ENCODE measurements at regions not wholly inside any gene's neighbourhood (a gene's known extent, or its start where the extent isn't known, plus 50 kb on each side); places are given as distances from the start of the nearest gene placed in this dataset.

- DNase-seq: peak; percentile 57
Measured at GRCh38 chr10:4127518-4128315, 342.7 kb upstream of the KLF6 start.

- no peak for DNase-seq
Measured at GRCh38 chr10:4125776-4126175, 340.8 kb upstream of the KLF6 start.

GRCh38 chr10:4121502-4122380 is 336.7 kb upstream of the KLF6 start:
- peak; percentile 52 for DNase-seq

GRCh38 chr10:4120096-4120853 is 335.3 kb upstream of the KLF6 start:
- DNase-seq: peak; percentile 61

- no peak for DNase-seq
Measured at GRCh38 chr10:4119107-4119506, 334.1 kb upstream of the KLF6 start.

GRCh38 chr10:4117604-4118003 is 332.6 kb upstream of the KLF6 start:
- no peak for DNase-seq

GRCh38 chr10:4111643-4112042 is 326.6 kb upstream of the KLF6 start:
- DNase-seq: no peak

- DNase-seq: no peak
Measured at GRCh38 chr10:4109469-4109868, 324.5 kb upstream of the KLF6 start.

GRCh38 chr10:4108693-4109092 is 323.7 kb upstream of the KLF6 start:
- DNase-seq: no peak

- peak; percentile 21 for DNase-seq
Measured at GRCh38 chr10:4107285-4107851, 322.4 kb upstream of the KLF6 start.

- no peak for DNase-seq
Measured at GRCh38 chr10:4103603-4104002, 318.6 kb upstream of the KLF6 start.

- DNase-seq: no peak
Measured at GRCh38 chr10:4102802-4103344, 317.9 kb upstream of the KLF6 start.

- DNase-seq: no peak
Measured at GRCh38 chr10:4101918-4102654, 317.1 kb upstream of the KLF6 start.

- no peak for DNase-seq
Measured at GRCh38 chr10:4100380-4100779, 315.4 kb upstream of the KLF6 start.

- DNase-seq: no peak
Measured at GRCh38 chr10:4099202-4099601, 314.2 kb upstream of the KLF6 start.

GRCh38 chr10:4095166-4095917 is 310.3 kb upstream of the KLF6 start:
- no peak for DNase-seq

GRCh38 chr10:4094751-4095150 is 309.7 kb upstream of the KLF6 start:
- DNase-seq: no peak

- DNase-seq: no peak
Measured at GRCh38 chr10:4093438-4093837, 308.4 kb upstream of the KLF6 start.

GRCh38 chr10:4088354-4089066 is 303.5 kb upstream of the KLF6 start:
- no peak for DNase-seq

- DNase-seq: no peak
Measured at GRCh38 chr10:4086131-4086898, 301.3 kb upstream of the KLF6 start.

All from CD4-positive, alpha-beta T cell treated with Interferon gamma for 1 hour (primary cell).